ENCODE measurements at regions not wholly inside any gene's neighbourhood (a gene's known extent, or its start where the extent isn't known, plus 50 kb on each side); places are given as distances from the start of the nearest gene placed in this dataset.

GRCh38 chr18:61273533-61273932 lies 59.7 kb upstream of the CDH20 start:
- H3K9ac ChIP-seq (ENCODE audit: low read depth, low read length), result no peak overlapping the region
- DNase-seq, result no peak
- no TSS peak for BruUV-seq (replicated peaks)

More at GRCh38 chr18:61273533-61273932, 59.7 kb upstream of the CDH20 start:
- Histone ChIP-seq H4K5ac (ENCODE audit: low read depth, low read length) (no peak overlapping the region), H3K9me3 (ENCODE audit: control insufficient read depth, insufficient read depth, low read length) (no peaks in the 10 kb centered on the region), H3K27ac (ENCODE audit: insufficient read depth, low read length) (no peak overlapping the region), H2AK5ac (ENCODE audit: low read depth, low read length) (no peak overlapping the region), H2BK20ac (ENCODE audit: low read depth, low read length) (no peak overlapping the region), H3K4me3 (ENCODE audit: insufficient read depth, low read depth, low read length) (no peak overlapping the region), H2BK120ac (ENCODE audit: low read depth, low read length) (no peak overlapping the region), H2BK15ac (ENCODE audit: low read depth, low read length) (no peak overlapping the region), H4K8ac (ENCODE audit: low read depth in 2 of 2, low read length in 2 of 2) (no peak overlapping the region), H3K4me1 (ENCODE audit: control insufficient read depth, insufficient read depth, low read length) (no peaks in the 10 kb centered on the region), H3K4me2 (ENCODE audit: low read depth, low read length) (no peak overlapping the region), H3K27me3 (ENCODE audit: control insufficient read depth, insufficient read depth, low read length) (no peaks in the 10 kb centered on the region), H2AK9ac (replicated peaks; ENCODE audit: low read depth, low read length, poor library complexity) (no peak overlapping the region), H3K9me1 (ENCODE audit: insufficient read depth, low read length) (no peaks in the 10 kb centered on the region), H3K14ac (replicated peaks; ENCODE audit: low read depth, low read length) (no peak overlapping the region), H2AFZ (replicated peaks; ENCODE audit: low read length, poor library complexity) (no peak overlapping the region), H3K18ac (ENCODE audit: low read depth, low read length) (no peak overlapping the region), H3K4ac (ENCODE audit: low read depth, low read length) (no peak overlapping the region), H2BK5ac (ENCODE audit: low read depth, low read length, poor library complexity, severe bottlenecking) (no peak overlapping the region), H3K79me1 (ENCODE audit: low read depth in 1 of 2, low read length in 2 of 2) (no peaks in the 10 kb centered on the region), H3K36me3 (ENCODE audit: control insufficient read depth, insufficient read depth, low read length) (no peaks in the 10 kb centered on the region), H3K56ac (ENCODE audit: extremely low read depth, insufficient read depth, low read length) (no peak overlapping the region), H4K91ac (ENCODE audit: insufficient read depth, low read depth, low read length) (no peak overlapping the region), H4K20me1 (ENCODE audit: insufficient read depth, low read length) (no peaks in the 10 kb centered on the region), H3K23ac (ENCODE audit: low read depth, low read length) (no peak overlapping the region)
- ChIA-PET POLR2A (ENCODE audit: unreplicated experiment) (no interaction called here), CTCF (no interaction called here)
- no peak for TF ChIP-seq RCOR1 (IDR thresholded peaks at IDR 0.05; ENCODE audit: insufficient replicate concordance, low read length)
- TF ChIP-seq FOS (IDR thresholded peaks at IDR 0.05; ENCODE audit: low read depth, low read length), result no peak
- TF ChIP-seq CTCF (conservative IDR thresholded peaks at IDR 0.05; ENCODE audit: low read depth, low read length), result no peak
- TF ChIP-seq NFE2L2 (IDR thresholded peaks at IDR 0.05; ENCODE audit: low read depth, low read length), result no peak
- no peak for TF ChIP-seq MAZ (IDR thresholded peaks at IDR 0.05; ENCODE audit: borderline replicate concordance, low read depth, low read length)
- no peak for TF ChIP-seq RFX5 (IDR thresholded peaks at IDR 0.05; ENCODE audit: low read depth, low read length)
- no peak for TF ChIP-seq MAFK (IDR thresholded peaks at IDR 0.05; ENCODE audit: low read depth, low read length)
- TF ChIP-seq USF2 (IDR thresholded peaks at IDR 0.05; ENCODE audit: low read depth, low read length), result no peak
- TF ChIP-seq MXI1 (IDR thresholded peaks at IDR 0.05; ENCODE audit: borderline replicate concordance, low read depth, low read length), result no peak
- TF ChIP-seq ELK1 (IDR thresholded peaks at IDR 0.05; ENCODE audit: borderline replicate concordance, low read depth, low read length), result no peak
- no peak for TF ChIP-seq CHD1 (IDR thresholded peaks at IDR 0.05; ENCODE audit: low read depth, low read length)
- no peak for TF ChIP-seq BHLHE40 (IDR thresholded peaks at IDR 0.05; ENCODE audit: low read depth, low read length)
- TF ChIP-seq RAD21 (IDR thresholded peaks at IDR 0.05; ENCODE audit: low read length), result no peak
- no peak for TF ChIP-seq CEBPB (IDR thresholded peaks at IDR 0.05; ENCODE audit: low read depth, low read length)
- TF ChIP-seq SMC3 (IDR thresholded peaks at IDR 0.05; ENCODE audit: low read depth, low read length), result no peak
- TF ChIP-seq POLR2A (IDR thresholded peaks at IDR 0.05; ENCODE audit: low read depth, low read length), result no peak
- in situ Hi-C loops (cut with MboI; ENCODE audit: low sequenced_read_pairs) (no loop called here), dilution Hi-C loops (cut with HindIII; ENCODE audit: low sequenced_read_pairs, unreplicated experiment) (no loop called here), intact Hi-C loops (cut with micrococcal nuclease) (no loop called here)
- WGBS, 2 experiments (ENCODE audit: extremely low coverage in 2 of 2, insufficient read length in 1 of 2), result no CpG with 5 or more reads among the region's 3 CpGs
- no peak for ATAC-seq (ENCODE audit: low read depth)

All from IMR-90 (cell line).